SK-N-SH treated with all-trans-retinoic acid at 6 μM for 48 hours (cell line): ENCODE measurements at regions not wholly inside any gene's neighbourhood (a gene's known extent, or its start where the extent isn't known, plus 50 kb on each side); places are given as distances from the start of the nearest gene placed in this dataset.

Experiments used
- CSDC2 ChIP-seq: fragments of 250-450 bp; sonication (Bioruptor Pico); IDR thresholded peaks from 2 replicates; pipeline ENCODE4 v1.5.0; 2020; ENCODE audit warnings: mild to moderate bottlenecking, moderate library complexity
- GLIS3 ChIP-seq: fragments of 250-450 bp; sonication (Bioruptor Pico); IDR thresholded peaks from 2 replicates; pipeline ENCODE4 v1.5.0; 2020; ENCODE audit warnings: mild to moderate bottlenecking, moderate library complexity
- OSR1 ChIP-seq: fragments of 250-450 bp; sonication (Bioruptor Pico); IDR thresholded peaks from 2 replicates; pipeline ENCODE4 v1.8.0; 2022; ENCODE audit warnings: moderate library complexity, mild to moderate bottlenecking, inconsistent platforms
- PATZ1 ChIP-seq: fragments of 250-450 bp; sonication (Bioruptor Pico); IDR thresholded peaks from 2 replicates; pipeline ENCODE4 v1.8.0; 2020; ENCODE audit warnings: mild to moderate bottlenecking, moderate library complexity, borderline replicate concordance
- RARB ChIP-seq: fragments of 250-450 bp; sonication (Bioruptor Pico); IDR thresholded peaks from 2 replicates; pipeline ENCODE4 v1.8.0; 2021; ENCODE audit warnings: mild to moderate bottlenecking, moderate library complexity
- SNAI2 ChIP-seq: fragments of 250-450 bp; sonication (Bioruptor Pico); IDR thresholded peaks from 2 replicates; pipeline ENCODE4 v1.5.0; 2020; ENCODE audit warnings: mild to moderate bottlenecking, moderate library complexity
- TCF4 ChIP-seq: fragments of 250-450 bp; sonication (Bioruptor Pico); IDR thresholded peaks from 2 replicates; pipeline ENCODE4 v1.8.0; 2021; ENCODE audit warnings: mild to moderate bottlenecking, moderate library complexity, borderline replicate concordance
- TSHZ2 ChIP-seq: fragments of 250-450 bp; sonication (Bioruptor Pico); IDR thresholded peaks from 2 replicates; pipeline ENCODE4 v1.5.0; 2020; ENCODE audit warnings: mild to moderate bottlenecking, moderate library complexity
- ZC3H10 ChIP-seq: fragments of 250-450 bp; sonication (Bioruptor Pico); IDR thresholded peaks from 2 replicates; pipeline ENCODE4 v1.5.1; 2021; ENCODE audit warnings: mild to moderate bottlenecking, moderate library complexity
- ZFP3 ChIP-seq: fragments of 250-450 bp; sonication (Bioruptor Pico); IDR thresholded peaks from 2 replicates; pipeline ENCODE4 v1.5.0; 2020; ENCODE audit warnings: mild to moderate bottlenecking, moderate library complexity
- ZNF565 ChIP-seq: fragments of 450-650 bp; formaldehyde crosslinking; conservative IDR thresholded peaks from 2 replicates; pipeline ENCODE4 v1.5.0; 2020; ENCODE audit warnings: low read depth, mild to moderate bottlenecking, moderate library complexity
- TF ChIP-seq, protein P1 (sequence below): fragments of 250-450 bp; sonication (Bioruptor Pico); IDR thresholded peaks from 2 replicates; pipeline ENCODE4 v1.5.1; 2020; ENCODE audit warnings: low read depth, mild to moderate bottlenecking, moderate library complexity
- TF ChIP-seq, protein P2 (sequence below): fragments of 250-450 bp; sonication (Bioruptor Pico); IDR thresholded peaks from 2 replicates; pipeline ENCODE4 v1.5.1; 2021; ENCODE audit warnings: mild to moderate bottlenecking, moderate library complexity

DNA sequence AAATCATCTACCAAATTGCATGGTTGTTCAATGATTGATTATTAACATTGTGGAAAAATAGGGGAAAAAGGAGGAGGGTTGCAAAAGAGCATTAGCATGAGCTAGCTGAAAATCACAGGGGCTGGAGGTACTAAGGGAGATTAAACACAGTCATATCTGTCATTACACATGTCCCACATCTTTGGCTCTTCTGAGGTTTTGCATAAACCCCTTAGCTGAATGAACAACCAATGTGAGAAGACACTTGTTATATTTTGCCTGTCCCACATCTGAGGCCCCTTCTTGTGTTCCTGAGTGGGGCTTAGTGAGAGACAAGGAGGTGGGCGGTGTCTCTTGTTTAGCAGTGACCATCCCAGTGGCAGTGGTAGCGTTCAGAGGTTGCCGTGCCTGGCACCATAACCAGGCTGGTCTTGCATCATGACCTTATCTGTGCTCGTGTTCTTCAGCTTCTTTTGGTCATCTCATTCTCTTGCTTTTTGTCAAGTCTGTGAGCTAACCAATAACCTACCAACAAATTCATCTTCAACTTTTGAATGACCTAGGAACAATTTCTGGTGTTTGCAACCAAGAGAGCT is 95.6 kb downstream of the MID1IP1 start:
- TF ChIP-seq RARB (CRISPR knock-in tag) (no peak), ZC3H10 (CRISPR knock-in tag) (no peak), TSHZ2 (CRISPR knock-in tag) (no peak), ZFP3 (CRISPR knock-in tag) (no peak), OSR1 (CRISPR knock-in tag) (no peak), ZNF565 (CRISPR knock-in tag) (no peak), SNAI2 (CRISPR knock-in tag) (no peak), GLIS3 (CRISPR knock-in tag) (no peak), TCF4 (CRISPR knock-in tag) (no peak), CSDC2 (CRISPR knock-in tag) (no peak), PATZ1 (CRISPR knock-in tag) (no peak)
- TF ChIP-seq, protein P1, sequence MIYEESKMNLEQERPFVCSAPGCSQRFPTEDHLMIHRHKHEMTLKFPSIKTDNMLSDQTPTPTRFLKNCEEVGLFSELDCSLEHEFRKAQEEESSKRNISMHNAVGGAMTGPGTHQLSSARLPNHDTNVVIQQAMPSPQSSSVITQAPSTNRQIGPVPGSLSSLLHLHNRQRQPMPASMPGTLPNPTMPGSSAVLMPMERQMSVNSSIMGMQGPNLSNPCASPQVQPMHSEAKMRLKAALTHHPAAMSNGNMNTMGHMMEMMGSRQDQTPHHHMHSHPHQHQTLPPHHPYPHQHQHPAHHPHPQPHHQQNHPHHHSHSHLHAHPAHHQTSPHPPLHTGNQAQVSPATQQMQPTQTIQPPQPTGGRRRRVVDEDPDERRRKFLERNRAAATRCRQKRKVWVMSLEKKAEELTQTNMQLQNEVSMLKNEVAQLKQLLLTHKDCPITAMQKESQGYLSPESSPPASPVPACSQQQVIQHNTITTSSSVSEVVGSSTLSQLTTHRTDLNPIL (CRISPR knock-in tag), result no peak
- TF ChIP-seq, protein P2, sequence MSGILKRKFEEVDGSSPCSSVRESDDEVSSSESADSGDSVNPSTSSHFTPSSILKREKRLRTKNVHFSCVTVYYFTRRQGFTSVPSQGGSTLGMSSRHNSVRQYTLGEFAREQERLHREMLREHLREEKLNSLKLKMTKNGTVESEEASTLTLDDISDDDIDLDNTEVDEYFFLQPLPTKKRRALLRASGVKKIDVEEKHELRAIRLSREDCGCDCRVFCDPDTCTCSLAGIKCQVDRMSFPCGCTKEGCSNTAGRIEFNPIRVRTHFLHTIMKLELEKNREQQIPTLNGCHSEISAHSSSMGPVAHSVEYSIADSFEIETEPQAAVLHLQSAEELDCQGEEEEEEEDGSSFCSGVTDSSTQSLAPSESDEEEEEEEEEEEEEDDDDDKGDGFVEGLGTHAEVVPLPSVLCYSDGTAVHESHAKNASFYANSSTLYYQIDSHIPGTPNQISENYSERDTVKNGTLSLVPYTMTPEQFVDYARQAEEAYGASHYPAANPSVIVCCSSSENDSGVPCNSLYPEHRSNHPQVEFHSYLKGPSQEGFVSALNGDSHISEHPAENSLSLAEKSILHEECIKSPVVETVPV (CRISPR knock-in tag), result no peak
